Large intestine (tissue), 3 donors: ENCODE measurements at regions not wholly inside any gene's neighbourhood (a gene's known extent, or its start where the extent isn't known, plus 50 kb on each side); places are given as distances from the start of the nearest gene placed in this dataset.

Experiments
- DNase-seq, 2 donors: peaks; one replicate each; pipeline versions ENCODE4 v3.0.0 to v3.0.0-alpha.2; 2013
- H3K27ac ChIP-seq: one replicate; pipeline ENCODE4 v1.5.1; 2013; ENCODE audit warnings: low read length
- H3K27me3 ChIP-seq: 2 replicates; pipeline ENCODE4 v1.6.1; 2013; ENCODE audit warnings: low read length; ENCODE audit not compliant: control insufficient read depth, insufficient read depth
- H3K36me3 ChIP-seq: 2 replicates; pipeline ENCODE4 v1.6.1; 2013; ENCODE audit warnings: low read length; ENCODE audit not compliant: control insufficient read depth, insufficient read depth
- H3K4me1 ChIP-seq: one replicate; pipeline ENCODE4 v1.6.1; 2013; ENCODE audit warnings: low read length; ENCODE audit not compliant: control insufficient read depth, insufficient read depth
- H3K4me3 ChIP-seq: one replicate; pipeline ENCODE4 v1.5.1; 2013; ENCODE audit warnings: low read length
- H3K9me3 ChIP-seq: one replicate; pipeline ENCODE4 v1.6.1; 2013; ENCODE audit warnings: mild to moderate bottlenecking, low read depth, low read length, moderate library complexity; ENCODE audit not compliant: control insufficient read depth
- WGBS: methylation state at CpG from one replicate; pipeline ENCODE4 v1.1.5; 2013; ENCODE audit warnings: low lambda C conversion rate; ENCODE audit not compliant: insufficient coverage; 5-methylcytosine and 5-hydroxymethylcytosine counted together

GRCh38 chr7:49038821-49039358 is 114.5 kb downstream of the CDC14C start:
- H3K27ac ChIP-seq, result no peak overlapping the region
- no peak overlapping the region for H3K4me3 ChIP-seq
- H3K4me1 ChIP-seq, result no peaks in the 10 kb centered on the region
- H3K36me3 ChIP-seq, result no peaks in the 10 kb centered on the region
- DNase-seq, result no peak
- no peaks in the 10 kb centered on the region for H3K9me3 ChIP-seq
- WGBS, result no CpG with 5 or more reads among the region's 1 CpG
- no peaks in the 10 kb centered on the region for H3K27me3 ChIP-seq

- H3K4me3 ChIP-seq, result no peak overlapping the region
- no peak for DNase-seq
- no peaks in the 10 kb centered on the region for H3K4me1 ChIP-seq
- no peaks in the 10 kb centered on the region for H3K9me3 ChIP-seq
- WGBS, result 80% methylated on average over 2 of the region's 3 CpGs
- H3K27ac ChIP-seq, result no peak overlapping the region
- no peaks in the 10 kb centered on the region for H3K36me3 ChIP-seq
- no peaks in the 10 kb centered on the region for H3K27me3 ChIP-seq
Measured at GRCh38 chr7:49060743-49061142, 136.4 kb downstream of the CDC14C start.

GRCh38 chr7:49074538-49074937 is 150.2 kb downstream of the CDC14C start:
- H3K4me1 ChIP-seq, result no peaks in the 10 kb centered on the region
- H3K36me3 ChIP-seq, result no peaks in the 10 kb centered on the region
- DNase-seq, result no peak
- H3K27me3 ChIP-seq, result no peaks in the 10 kb centered on the region
- no peaks in the 10 kb centered on the region for H3K9me3 ChIP-seq
- H3K27ac ChIP-seq, result no peak overlapping the region
- no CpG with 5 or more reads among the region's 2 CpGs for WGBS
- H3K4me3 ChIP-seq, result no peak overlapping the region

GRCh38 chr7:49080896-49081475 is 156.6 kb downstream of the CDC14C start:
- Histone ChIP-seq H3K27me3 (no peaks in the 10 kb centered on the region), H3K9me3 (no peaks in the 10 kb centered on the region), H3K4me3 (no peak overlapping the region), H3K4me1 (no peaks in the 10 kb centered on the region), H3K27ac (no peak overlapping the region), H3K36me3 (no peaks in the 10 kb centered on the region)
- no CpG with 5 or more reads among the region's 2 CpGs for WGBS
- DNase-seq, result no peak

GRCh38 chr7:49088017-49088416 is 163.7 kb downstream of the CDC14C start:
- Histone ChIP-seq H3K4me3 (no peak overlapping the region), H3K36me3 (no peaks in the 10 kb centered on the region), H3K27ac (no peak overlapping the region), H3K9me3 (no peaks in the 10 kb centered on the region), H3K4me1 (no peaks in the 10 kb centered on the region), H3K27me3 (no peaks in the 10 kb centered on the region)
- no peak for DNase-seq

GRCh38 chr7:49089717-49090116 is 165.4 kb downstream of the CDC14C start:
- Histone ChIP-seq H3K36me3 (no peaks in the 10 kb centered on the region), H3K27me3 (no peaks in the 10 kb centered on the region), H3K9me3 (no peaks in the 10 kb centered on the region), H3K4me1 (no peaks in the 10 kb centered on the region), H3K4me3 (no peak overlapping the region), H3K27ac (no peak overlapping the region)
- WGBS, result 44% methylated on average over 1 of the region's 2 CpGs
- DNase-seq, result no peak

GRCh38 chr7:49091089-49091488 is 166.7 kb downstream of the CDC14C start:
- no peak overlapping the region for H3K27ac ChIP-seq
- whole genome bisulfite sequencing, result 100% methylated on average over 1 of the region's 3 CpGs
- H3K4me1 ChIP-seq, result no peaks in the 10 kb centered on the region
- H3K36me3 ChIP-seq, result no peaks in the 10 kb centered on the region
- no peaks in the 10 kb centered on the region for H3K9me3 ChIP-seq
- DNase-seq, result no peak
- H3K27me3 ChIP-seq, result no peaks in the 10 kb centered on the region
- no peak overlapping the region for H3K4me3 ChIP-seq

- 80% methylated on average over 1 of the region's 2 CpGs for WGBS
- Histone ChIP-seq H3K4me1 (no peaks in the 10 kb centered on the region), H3K36me3 (no peaks in the 10 kb centered on the region), H3K9me3 (no peaks in the 10 kb centered on the region), H3K27ac (no peak overlapping the region), H3K4me3 (no peak overlapping the region), H3K27me3 (no peaks in the 10 kb centered on the region)
- no peak for DNase-seq
Measured at GRCh38 chr7:49091519-49091918, 167.2 kb downstream of the CDC14C start.

GRCh38 chr7:49093218-49093617 is 168.9 kb downstream of the CDC14C start:
- no peaks in the 10 kb centered on the region for H3K36me3 ChIP-seq
- H3K4me3 ChIP-seq, result no peak overlapping the region
- H3K4me1 ChIP-seq, result no peaks in the 10 kb centered on the region
- no peaks in the 10 kb centered on the region for H3K9me3 ChIP-seq
- no peak for DNase-seq
- WGBS, result no CpG with 5 or more reads among the region's 1 CpG
- no peaks in the 10 kb centered on the region for H3K27me3 ChIP-seq
- H3K27ac ChIP-seq, result no peak overlapping the region

GRCh38 chr7:49094866-49095265 is 170.5 kb downstream of the CDC14C start:
- 100% methylated on average over 2 of the region's 2 CpGs for WGBS
- DNase-seq, result no peak

GRCh38 chr7:49099587-49100326 is 175.4 kb downstream of the CDC14C start:
- WGBS, result no CpG with 5 or more reads among the region's 5 CpGs
- no peaks in the 10 kb centered on the region for H3K9me3 ChIP-seq
- H3K4me1 ChIP-seq, result no peaks in the 10 kb centered on the region
- H3K27me3 ChIP-seq, result no peaks in the 10 kb centered on the region
- no peaks in the 10 kb centered on the region for H3K36me3 ChIP-seq
- H3K4me3 ChIP-seq, result no peak overlapping the region
- no peak overlapping the region for H3K27ac ChIP-seq
- no peak for DNase-seq

More at GRCh38 chr7:49094866-49095265, 170.5 kb downstream of the CDC14C start:
- Histone ChIP-seq H3K27me3 (no peaks in the 10 kb centered on the region), H3K36me3 (no peaks in the 10 kb centered on the region), H3K27ac (no peak overlapping the region), H3K9me3 (no peaks in the 10 kb centered on the region), H3K4me3 (no peak overlapping the region), H3K4me1 (no peaks in the 10 kb centered on the region)
